ENCODE measurements at regions not wholly inside any gene's neighbourhood (a gene's known extent, or its start where the extent isn't known, plus 50 kb on each side); places are given as distances from the start of the nearest gene placed in this dataset.

- TF ChIP-seq CTCF (IDR thresholded peaks at IDR 0.05) (no peak), POLR2A (IDR thresholded peaks at IDR 0.05) (no peak), EP300 (IDR thresholded peaks at IDR 0.05) (no peak)
Measured at GRCh38 chr3:194277786-194278130, 73.4 kb downstream of the CPN2 start.
